Activated T-cell treated with anti-CD3 and anti-CD28 coated beads for 1 hour (primary cell): ENCODE measurements at regions not wholly inside any gene's neighbourhood (a gene's known extent, or its start where the extent isn't known, plus 50 kb on each side); places are given as distances from the start of the nearest gene placed in this dataset.
"Not testable (repeated sequence)": the region's sequence is repeated elsewhere in the genome, so short reads cannot be mapped to it uniquely, and the experiment has no call there.

ENCODE experiments used
- DNase-seq: peaks from one replicate; pipeline ENCODE4 v3.0.0-alpha.2; 2020; ENCODE audit warnings: low read depth

DNA sequence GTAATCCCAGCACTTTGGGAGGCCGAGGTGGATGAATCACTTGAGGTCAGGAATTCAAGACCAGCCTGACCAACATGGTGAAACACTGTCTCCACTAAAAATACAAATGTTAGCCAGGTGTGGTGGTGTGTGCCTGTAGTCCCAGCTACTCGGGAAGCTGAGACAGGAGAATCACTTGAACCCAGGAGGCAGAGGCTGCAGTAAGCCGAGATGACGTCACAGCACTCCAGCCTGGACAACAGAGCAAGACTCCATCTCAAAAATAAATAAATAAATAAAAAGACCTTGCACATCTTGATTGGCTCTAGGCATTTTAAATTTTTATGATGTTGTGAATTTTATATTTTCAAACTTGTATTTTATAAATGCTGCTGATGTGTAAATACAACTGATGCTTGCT lies 141.7 kb downstream of the ARRDC3 start:
- DNase-seq, result not testable (repeated sequence)

DNA sequence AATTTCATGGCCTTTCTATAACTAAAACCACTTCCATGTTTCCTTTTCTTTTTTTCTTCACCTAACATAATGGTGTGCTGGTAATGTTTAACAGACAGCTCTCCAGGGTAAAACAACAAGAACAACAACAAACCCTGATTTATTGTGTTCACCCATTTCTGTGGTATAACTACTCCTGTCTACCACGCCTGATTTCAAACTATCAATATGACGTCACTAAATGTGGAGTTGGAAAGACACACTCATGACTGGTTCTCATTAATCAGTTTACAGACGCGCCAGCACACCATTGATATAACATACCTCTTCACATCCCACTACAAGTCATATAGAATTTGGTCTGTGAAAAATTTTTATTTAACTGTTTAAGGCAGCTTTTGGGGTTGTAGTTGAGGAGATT lies 142.9 kb downstream of the ARRDC3 start:
- no peak for DNase-seq

DNA sequence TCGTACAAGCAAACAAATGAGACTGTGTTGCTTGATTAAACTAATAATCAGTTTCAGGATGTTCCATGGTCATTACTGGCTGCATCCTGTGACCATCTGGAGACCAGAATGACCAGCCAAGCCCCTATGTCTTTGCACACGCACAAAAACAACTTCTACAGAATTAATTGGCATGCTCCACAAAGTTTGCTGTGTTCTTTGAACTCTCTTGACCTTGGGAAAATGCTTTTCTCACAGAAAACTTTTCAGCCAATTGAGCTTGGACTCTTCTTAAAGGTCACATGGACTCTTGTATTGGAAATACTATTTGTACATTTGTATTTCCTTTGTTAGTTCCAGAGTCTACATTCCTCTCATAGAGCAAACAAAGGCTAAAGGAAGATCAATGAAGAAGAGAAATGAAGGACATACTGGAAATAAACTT lies 147.8 kb downstream of the ARRDC3 start:
- DNase-seq, result no peak

DNA sequence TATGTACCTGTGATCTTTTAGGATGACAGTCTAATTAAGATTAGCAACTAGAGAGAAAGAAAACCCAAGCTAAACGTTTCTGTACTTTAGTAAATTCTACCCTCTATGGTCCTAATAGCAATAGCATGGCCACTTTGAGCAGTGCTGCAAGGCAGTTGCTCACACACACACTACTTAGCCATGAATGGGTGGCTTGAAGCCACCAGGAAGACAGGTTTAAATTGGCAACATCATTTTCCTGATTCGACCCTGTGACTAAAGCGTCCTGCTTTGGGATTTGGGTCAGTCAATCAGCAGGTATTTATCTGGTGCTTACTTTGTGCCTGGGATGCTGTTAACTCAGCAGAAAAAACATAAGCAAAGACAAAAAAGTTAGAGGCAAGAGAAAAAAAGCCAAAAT lies 150.6 kb downstream of the ARRDC3 start:
- DNase-seq, result no peak

DNA sequence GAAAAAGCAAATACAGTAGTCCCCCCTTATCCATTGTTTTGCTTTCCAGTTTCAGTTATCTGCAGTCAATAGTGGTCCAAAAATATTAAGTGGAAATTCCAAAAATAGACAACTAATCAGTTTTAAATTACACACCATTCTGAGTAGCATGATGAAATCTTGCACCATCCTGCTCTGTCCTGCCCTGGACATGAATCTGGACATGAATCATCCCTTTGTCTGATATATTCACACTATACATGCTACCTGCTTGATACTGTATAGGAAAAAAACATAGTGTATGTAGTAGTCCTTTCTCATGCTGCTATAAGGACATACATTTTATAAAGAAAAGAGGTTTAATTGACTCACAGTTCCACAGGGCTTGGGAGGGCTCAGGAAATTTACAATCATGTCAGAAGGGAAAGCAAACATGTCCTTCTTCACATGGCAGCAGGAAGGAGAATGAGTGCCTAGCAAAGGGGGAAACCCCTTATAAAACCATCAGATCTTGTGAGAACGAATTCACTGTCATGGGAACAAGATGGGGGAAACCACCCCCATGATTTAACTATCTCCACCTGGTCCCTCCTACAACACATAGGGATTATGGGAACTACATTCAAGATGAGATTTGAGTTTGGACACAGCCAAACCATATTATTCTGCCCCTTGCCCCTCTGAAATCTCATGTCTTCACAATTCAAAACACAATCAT lies 153.9 kb downstream of the ARRDC3 start:
- DNase-seq, result no peak

DNA sequence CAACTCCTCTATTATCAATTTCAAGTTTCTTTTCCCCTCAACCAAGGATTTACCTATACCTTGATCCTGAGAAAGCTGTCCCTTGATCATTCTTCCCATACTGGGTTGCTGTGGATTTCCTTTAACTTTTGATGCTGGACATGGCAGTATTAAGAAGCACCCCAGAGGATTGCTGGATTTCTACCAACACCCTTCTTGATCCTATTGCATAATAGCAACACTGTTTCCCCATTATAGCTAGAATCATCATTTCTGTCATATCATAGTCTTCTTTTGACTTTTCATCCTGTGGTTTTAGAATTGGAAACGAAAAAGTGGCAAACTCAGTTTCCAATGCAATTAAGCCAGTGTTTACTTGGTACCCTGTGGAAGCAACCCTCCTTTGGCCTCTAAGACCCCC lies 154.9 kb downstream of the ARRDC3 start:
- no peak for DNase-seq

DNA sequence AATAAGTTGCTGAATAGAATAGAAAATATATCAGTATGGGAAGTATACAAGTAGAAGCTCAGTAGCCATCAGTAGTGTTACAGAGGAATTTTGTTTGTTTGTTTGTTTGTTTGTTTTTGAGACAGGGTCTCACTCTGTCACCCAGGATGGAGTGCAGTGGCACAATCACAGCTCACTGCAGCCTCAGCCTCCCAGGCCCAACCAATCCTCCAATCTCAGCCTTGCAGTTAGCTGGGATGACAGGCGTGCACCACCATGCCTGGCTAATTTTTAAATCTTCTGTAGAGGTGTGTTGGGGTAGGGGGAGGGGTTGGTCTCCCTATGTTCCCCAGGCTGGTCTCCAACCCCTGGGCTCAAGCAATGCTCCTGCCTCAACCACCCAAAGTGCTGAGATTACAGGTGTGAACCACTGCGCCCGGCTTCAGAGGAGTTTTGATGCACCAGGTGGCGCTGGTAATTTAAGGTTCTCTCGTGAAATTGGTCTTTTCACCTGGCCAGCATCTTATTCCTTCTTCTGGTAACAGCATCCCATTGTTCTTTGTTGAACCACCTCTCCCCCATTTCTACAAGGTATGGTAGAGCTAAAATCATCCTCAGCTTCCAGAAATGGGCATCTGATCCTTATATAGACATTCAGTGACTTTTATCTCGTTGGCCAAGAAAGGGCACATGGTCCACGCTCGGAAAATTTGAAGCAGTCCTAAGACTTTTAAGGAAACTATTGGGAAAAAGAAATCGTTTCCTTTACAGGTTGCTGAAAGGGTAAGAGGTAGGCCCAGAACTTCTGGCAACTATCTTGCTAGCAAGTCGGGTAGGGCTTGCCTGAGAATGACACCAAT lies 157.1 kb downstream of the ARRDC3 start:
- DNase-seq, result peak; percentile 51

DNA sequence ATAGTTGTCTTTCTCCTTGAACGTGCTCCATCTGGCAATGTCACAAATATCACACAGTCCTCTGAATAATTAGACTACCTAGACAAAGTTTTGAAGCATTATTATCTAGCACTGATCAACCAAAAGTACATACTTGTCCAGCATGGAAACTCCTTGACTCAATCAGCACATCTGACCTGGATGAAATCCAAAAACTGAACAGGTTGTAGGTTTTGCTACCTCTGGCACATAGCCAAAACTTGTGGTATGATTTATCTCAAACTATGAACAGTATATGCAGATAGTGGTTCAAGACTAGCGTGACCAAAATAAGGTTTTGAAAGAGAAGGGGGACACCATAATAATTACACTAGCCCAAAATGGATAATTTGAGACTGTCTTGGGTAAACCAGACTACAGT lies 158.1 kb downstream of the ARRDC3 start:
- no peak for DNase-seq

DNA sequence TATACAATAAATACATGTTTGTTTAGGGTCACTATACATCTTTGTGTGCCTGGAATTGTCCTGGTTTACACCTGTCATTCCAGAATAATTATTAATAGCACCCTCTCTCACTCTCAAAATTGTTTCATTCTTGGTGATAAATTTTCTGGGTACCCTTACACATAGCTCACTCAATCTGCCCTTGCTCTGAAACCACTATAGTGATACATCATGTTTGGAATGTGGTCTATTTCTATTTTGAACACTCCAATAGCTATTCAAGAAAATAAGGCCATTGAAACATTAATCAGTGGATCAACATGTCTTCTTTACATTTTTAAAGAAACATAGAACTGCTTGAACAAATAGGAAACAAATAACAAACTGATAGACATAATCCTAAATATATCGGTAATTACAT lies 158.7 kb downstream of the ARRDC3 start:
- no peak for DNase-seq

DNA sequence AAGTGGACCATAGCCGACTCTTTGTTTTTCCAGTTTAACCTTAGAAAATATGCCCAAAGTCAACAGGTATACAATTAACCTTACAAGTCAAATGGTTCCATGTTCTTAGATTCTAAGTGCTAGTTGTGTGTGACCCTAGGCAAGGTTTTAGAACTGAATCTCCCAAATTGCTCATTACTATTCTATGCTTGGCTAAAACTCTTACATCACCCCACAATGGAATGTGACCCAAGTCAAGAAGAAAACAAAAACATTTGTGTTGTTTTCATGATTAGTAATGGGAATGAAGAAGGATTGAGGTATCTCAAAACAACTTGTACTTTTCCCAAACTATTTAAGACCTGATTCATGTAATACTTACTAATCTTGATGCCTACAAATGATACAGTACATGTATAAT lies 159.2 kb downstream of the ARRDC3 start:
- no peak for DNase-seq

DNA sequence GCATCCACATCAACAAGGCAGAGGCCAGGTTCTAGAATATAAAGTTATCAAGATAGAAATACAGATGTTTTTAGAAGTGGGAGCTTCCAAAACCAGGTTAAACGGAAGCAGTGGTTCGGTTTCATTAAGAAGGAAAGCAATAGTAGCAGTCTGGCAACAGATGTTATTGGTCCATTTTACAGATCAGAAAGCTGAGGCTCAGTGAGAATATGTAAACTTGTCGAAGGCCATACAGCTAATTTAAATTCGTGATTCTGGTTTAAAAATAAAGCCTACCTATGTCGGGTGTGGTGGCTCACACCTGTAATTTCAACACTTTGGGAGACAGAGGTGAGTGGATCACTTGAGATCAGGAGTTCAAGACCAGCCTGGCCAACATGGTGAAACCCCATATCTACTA lies 160.6 kb downstream of the ARRDC3 start:
- no peak for DNase-seq

DNA sequence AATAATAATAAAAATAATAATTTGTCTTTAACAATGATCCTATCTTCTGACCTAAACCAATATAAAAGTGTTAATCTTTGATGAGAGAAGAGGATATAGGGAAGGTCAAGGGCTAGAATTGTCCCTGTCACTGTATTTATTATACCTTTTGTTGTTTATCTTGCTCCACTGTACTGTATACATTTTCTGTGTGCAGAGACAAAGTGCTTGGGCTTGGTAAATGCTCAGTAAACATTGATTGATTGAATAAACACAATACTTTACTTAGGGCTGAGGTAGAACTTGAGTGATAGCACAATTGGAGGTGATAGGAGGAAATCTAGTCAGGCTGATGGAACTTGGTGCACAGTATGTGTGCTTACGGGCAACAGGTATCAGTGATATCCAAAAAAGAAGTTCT lies 161.2 kb downstream of the ARRDC3 start:
- no peak for DNase-seq

DNA sequence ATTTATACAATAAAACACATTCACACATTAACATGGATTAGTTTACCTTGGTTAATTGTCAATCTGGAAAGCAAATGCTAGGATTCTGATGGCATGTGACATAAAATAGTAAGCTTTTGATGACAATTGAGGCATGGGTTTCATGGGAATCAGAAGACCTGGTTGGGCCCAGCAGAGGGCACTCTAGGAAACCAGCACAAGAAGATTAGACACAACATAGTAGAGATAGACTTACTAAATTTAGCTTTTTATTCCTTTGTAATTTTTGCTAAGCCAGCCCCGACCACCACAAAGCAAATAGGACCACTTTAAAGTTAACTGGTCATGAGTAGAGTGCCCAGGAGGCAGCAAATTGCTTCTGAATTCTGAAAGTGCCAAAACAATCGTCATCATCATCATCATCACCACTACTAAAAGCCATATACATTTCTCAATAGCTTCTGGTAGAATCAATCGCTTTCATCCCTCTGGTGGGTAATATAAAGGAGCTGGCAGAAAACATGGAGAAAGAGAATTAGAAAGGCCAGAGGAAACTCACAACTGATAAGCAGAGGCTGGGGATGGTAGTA lies 163.2 kb downstream of the ARRDC3 start:
- DNase-seq, result peak; percentile 7

DNA sequence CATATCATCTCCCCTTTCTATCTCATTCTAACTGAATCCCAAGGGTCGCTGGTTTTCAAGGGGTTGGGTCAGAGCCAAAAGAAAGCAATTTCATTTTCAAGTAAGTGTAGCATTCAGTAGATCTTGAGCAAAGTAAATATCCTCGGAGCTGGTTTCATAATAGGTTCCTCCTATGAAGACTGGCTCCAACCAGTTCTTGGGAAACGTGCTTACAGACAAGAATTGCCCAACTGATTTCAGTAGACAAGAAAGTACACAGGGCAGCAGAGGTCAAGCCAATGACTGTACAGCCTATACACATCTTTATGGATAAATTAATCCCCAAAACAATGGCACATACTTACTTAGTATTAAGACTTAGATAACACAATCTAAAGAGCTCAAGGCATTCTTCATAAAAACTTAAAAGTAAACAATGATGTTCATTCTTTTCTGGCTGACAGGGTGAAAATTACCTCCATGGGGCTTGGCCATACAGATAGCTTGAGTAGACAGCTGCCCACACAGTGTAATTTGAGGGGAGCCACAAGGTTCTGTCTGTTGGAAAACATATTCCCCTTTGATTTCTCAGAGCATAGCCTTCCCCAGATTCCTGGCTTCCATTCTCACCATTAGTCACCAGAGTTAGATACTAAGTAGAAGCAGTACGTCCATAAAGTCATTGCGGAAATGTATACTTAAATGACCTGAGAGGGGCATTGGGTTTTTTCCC lies 163.9 kb downstream of the ARRDC3 start:
- DNase-seq, result no peak

DNA sequence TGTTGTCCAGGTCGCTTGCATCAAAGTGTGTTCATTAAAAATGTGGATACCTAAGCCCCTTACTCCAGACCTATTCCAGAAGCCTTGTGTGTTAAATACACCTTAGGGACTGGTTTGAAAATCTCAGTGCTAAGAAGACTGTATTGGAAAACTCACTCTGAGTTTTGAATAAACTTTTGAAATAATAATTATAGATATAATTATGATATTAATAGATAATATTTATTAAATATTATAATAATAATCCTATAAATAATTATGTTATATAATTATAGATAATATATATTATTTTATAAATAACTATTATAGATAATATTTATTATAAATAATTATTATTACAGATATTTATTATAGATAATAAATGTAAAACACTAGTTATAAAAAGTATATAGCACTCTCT lies 165.3 kb downstream of the ARRDC3 start:
- DNase-seq, result no peak

DNA sequence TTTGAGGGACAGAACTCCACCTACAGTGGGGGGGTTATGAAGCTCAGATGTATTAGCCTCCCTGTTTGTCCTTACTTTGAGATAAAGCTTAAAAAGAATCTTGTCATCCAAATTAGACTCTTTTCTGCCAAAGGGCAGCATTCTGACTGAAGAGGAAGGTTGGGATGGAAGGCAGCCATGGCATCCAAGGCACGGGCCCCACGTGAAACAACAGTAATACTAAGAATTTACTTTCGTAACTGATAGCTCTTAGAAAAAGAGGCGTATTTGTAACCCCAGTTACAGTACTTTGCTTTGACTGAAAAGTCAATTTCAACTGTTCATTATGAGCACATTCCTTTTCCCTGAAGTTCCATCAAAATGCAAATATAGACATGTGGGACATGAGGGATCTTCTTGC lies 168.5 kb downstream of the ARRDC3 start:
- DNase-seq, result no peak
